SK-N-MC (cell line): ENCODE measurements at regions not wholly inside any gene's neighbourhood (a gene's known extent, or its start where the extent isn't known, plus 50 kb on each side); places are given as distances from the start of the nearest gene placed in this dataset.

Experiments used
- DNase-seq: peaks from one replicate; pipeline ENCODE4 v3.0.0-alpha.2; 2011; ENCODE audit warnings: low read depth, low spot score
- H3K27ac ChIP-seq: fragments of 200-600 bp; sonication (generic); 2 replicates; pipeline ENCODE4 v1.5.1; 2016; ENCODE audit warnings: mixed run types
- H3K36me3 ChIP-seq: fragments of 200-600 bp; sonication (generic); 2 replicates; pipeline ENCODE4 v1.6.1; 2017; ENCODE audit warnings: antibody characterized with exemption, low read length, mixed read lengths; ENCODE audit not compliant: insufficient read depth
- H3K4me3 ChIP-seq: fragments of 200-600 bp; sonication (generic); 2 replicates; pipeline ENCODE4 v1.5.1; 2016
- H3K9ac ChIP-seq: fragments of 200-600 bp; sonication (generic); 2 replicates; pipeline ENCODE4 v1.8.0; 2017; ENCODE audit warnings: mixed run types, mixed read lengths; ENCODE audit not compliant: insufficient read length
- H3K9me3 ChIP-seq: fragments of 200-600 bp; sonication (generic); 2 replicates; pipeline ENCODE4 v1.6.1; 2017; ENCODE audit warnings: low read depth, mild to moderate bottlenecking, antibody characterized with exemption, low read length, moderate library complexity, mixed read lengths
- EZH2 ChIP-seq: fragments of 200-600 bp; sonication (generic); IDR thresholded peaks from one replicate; pipeline ENCODE4 v1.6.1; 2017; ENCODE audit warnings: antibody characterized with exemption
- FOXP2 ChIP-seq: optimal IDR thresholded peaks from 2 replicates; pipeline ENCODE3; 2011; ENCODE audit warnings: mild to moderate bottlenecking, moderate library complexity; ENCODE audit not compliant: insufficient read depth; ENCODE audit errors: extremely low read length, control extremely low read depth
- POLR2AphosphoS5 ChIP-seq: IDR thresholded peaks from 2 replicates; pipeline ENCODE4 v1.6.1; 2012; ENCODE audit warnings: mild to moderate bottlenecking, low read depth, low read length, borderline replicate concordance

- Histone ChIP-seq H3K9me3 (no peaks in the 10 kb centered on the region), H3K9ac (no peak overlapping the region), H3K4me3 (no peak overlapping the region), H3K27ac (no peak overlapping the region), H3K36me3 (no peaks in the 10 kb centered on the region)
- TF ChIP-seq FOXP2 (no peak), POLR2AphosphoS5 (no peak), EZH2 (no peak)
- DNase-seq = no peak
Measured at GRCh38 chr9:95822583-95823431, 52.7 kb upstream of the ERCC6L2 start.

- Histone ChIP-seq H3K9me3 (no peaks in the 10 kb centered on the region), H3K9ac (no peak overlapping the region), H3K27ac (no peak overlapping the region), H3K4me3 (no peak overlapping the region), H3K36me3 (no peaks in the 10 kb centered on the region)
- DNase-seq = no peak
- TF ChIP-seq POLR2AphosphoS5 (no peak), FOXP2 (no peak), EZH2 (no peak)
Measured at GRCh38 chr9:95822015-95822414, 53.5 kb upstream of the ERCC6L2 start.

- DNase-seq = no peak
Measured at GRCh38 chr9:95820074-95820473, 55.4 kb upstream of the ERCC6L2 start.

GRCh38 chr9:95819636-95820035 lies 55.9 kb upstream of the ERCC6L2 start:
- TF ChIP-seq FOXP2 (no peak), POLR2AphosphoS5 (no peak), EZH2 (no peak)
- H3K9ac ChIP-seq = no peak overlapping the region
- no peaks in the 10 kb centered on the region for H3K9me3 ChIP-seq
- no peak overlapping the region for H3K4me3 ChIP-seq
- H3K36me3 ChIP-seq = no peaks in the 10 kb centered on the region
- H3K27ac ChIP-seq = no peak overlapping the region
- no peak for DNase-seq

More at GRCh38 chr9:95820074-95820473, 55.4 kb upstream of the ERCC6L2 start:
- Histone ChIP-seq H3K9me3 (no peaks in the 10 kb centered on the region), H3K9ac (no peak overlapping the region), H3K27ac (no peak overlapping the region), H3K4me3 (no peak overlapping the region), H3K36me3 (no peaks in the 10 kb centered on the region)
- TF ChIP-seq POLR2AphosphoS5 (no peak), EZH2 (no peak), FOXP2 (no peak)

GRCh38 chr9:95817205-95817604 lies 58.3 kb upstream of the ERCC6L2 start:
- Histone ChIP-seq H3K27ac (no peak overlapping the region), H3K9ac (no peak overlapping the region), H3K36me3 (no peaks in the 10 kb centered on the region), H3K9me3 (no peaks in the 10 kb centered on the region), H3K4me3 (no peak overlapping the region)
- TF ChIP-seq FOXP2 = no peak
- TF ChIP-seq POLR2AphosphoS5 = no peak
- no peak for TF ChIP-seq EZH2
- DNase-seq = no peak

GRCh38 chr9:95816716-95817115 lies 58.8 kb upstream of the ERCC6L2 start:
- no peak for DNase-seq
- TF ChIP-seq FOXP2 (no peak), POLR2AphosphoS5 (no peak), EZH2 (no peak)
- Histone ChIP-seq H3K4me3 (no peak overlapping the region), H3K36me3 (no peaks in the 10 kb centered on the region), H3K9ac (no peak overlapping the region), H3K27ac (no peak overlapping the region), H3K9me3 (no peaks in the 10 kb centered on the region)

- H3K9me3 ChIP-seq = no peaks in the 10 kb centered on the region
- TF ChIP-seq FOXP2 (no peak), POLR2AphosphoS5 (no peak), EZH2 (no peak)
- H3K9ac ChIP-seq = no peak overlapping the region
- no peak overlapping the region for H3K4me3 ChIP-seq
- H3K36me3 ChIP-seq = no peaks in the 10 kb centered on the region
- DNase-seq = no peak
- H3K27ac ChIP-seq = no peak overlapping the region
Measured at GRCh38 chr9:95815961-95816360, 59.5 kb upstream of the ERCC6L2 start.

DNA sequence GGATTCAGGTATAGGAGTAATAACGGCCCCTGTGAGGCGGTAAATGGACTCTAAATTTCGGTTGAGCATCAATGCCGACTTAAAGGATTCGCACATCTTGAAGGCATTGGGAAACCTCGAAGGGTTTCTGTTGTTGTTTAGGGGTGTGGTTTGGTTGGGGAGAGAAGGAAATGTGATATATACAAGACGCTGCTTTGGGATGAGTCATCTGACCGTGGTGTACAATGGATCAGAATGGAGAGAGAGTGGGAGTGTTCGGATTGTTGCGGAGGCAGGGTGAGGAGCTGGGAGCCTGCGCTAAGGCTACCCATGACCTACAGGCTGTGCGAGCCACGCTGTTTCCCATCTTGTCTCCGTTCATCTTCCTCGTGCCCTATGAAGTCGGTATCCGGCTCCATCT lies 60.4 kb upstream of the ERCC6L2 start:
- Histone ChIP-seq H3K4me3 (no peak overlapping the region), H3K9ac (no peak overlapping the region), H3K9me3 (no peaks in the 10 kb centered on the region), H3K27ac (no peak overlapping the region), H3K36me3 (no peaks in the 10 kb centered on the region)
- DNase-seq = no peak
- TF ChIP-seq EZH2 (no peak), FOXP2 (no peak), POLR2AphosphoS5 (no peak)
